Neural progenitor cell (in vitro differentiated cells): ENCODE measurements at regions not wholly inside any gene's neighbourhood (a gene's known extent, or its start where the extent isn't known, plus 50 kb on each side); places are given as distances from the start of the nearest gene placed in this dataset.

Source experiments
- DNase-seq: peaks from one replicate; pipeline ENCODE4 v3.0.0-alpha.2; 2016; ENCODE audit warnings: low spot score
- H2AFZ ChIP-seq: fragments of 200-600 bp; sonication (generic); replicated peaks from 2 replicates; pipeline ENCODE4 v1.6.1; 2016; ENCODE audit warnings: antibody characterized with exemption
- H3F3A ChIP-seq: fragments of 200-600 bp; sonication (generic); 2 replicates; pipeline ENCODE4 v1.6.1; 2016; ENCODE audit warnings: antibody characterized with exemption, low read depth
- H3K27ac ChIP-seq: fragments of 200-600 bp; sonication (generic); 2 replicates; pipeline ENCODE4 v1.5.1; 2016; ENCODE audit warnings: mild to moderate bottlenecking
- H3K27me3 ChIP-seq: fragments of 200-600 bp; sonication (generic); 2 replicates; pipeline ENCODE4 v1.6.1; 2016; ENCODE audit warnings: mild to moderate bottlenecking, moderate library complexity
- H3K36me3 ChIP-seq: fragments of 200-600 bp; sonication (generic); 2 replicates; pipeline ENCODE4 v1.5.1; 2016
- H3K4me1 ChIP-seq: fragments of 200-600 bp; sonication (generic); 2 replicates; pipeline ENCODE4 v1.6.1; 2016; ENCODE audit warnings: mixed run types
- H3K4me2 ChIP-seq: fragments of 200-600 bp; sonication (generic); 2 replicates; pipeline ENCODE4 v1.6.1; 2016
- H3K4me3 ChIP-seq: fragments of 200-600 bp; sonication (generic); 2 replicates; pipeline ENCODE4 v1.5.1; 2016
- H3K79me2 ChIP-seq: fragments of 200-600 bp; sonication (generic); 2 replicates; pipeline ENCODE4 v1.6.1; 2016; ENCODE audit warnings: low read depth
- H3K9ac ChIP-seq: fragments of 200-600 bp; sonication (generic); 2 replicates; pipeline ENCODE4 v1.6.1; 2016
- H3K9me3 ChIP-seq: fragments of 200-600 bp; sonication (generic); 2 replicates; pipeline ENCODE4 v1.5.1; 2016; ENCODE audit warnings: low read depth
- H4K20me1 ChIP-seq: fragments of 200-600 bp; sonication (generic); 2 replicates; pipeline ENCODE4 v1.6.1; 2016; ENCODE audit warnings: low read depth
- H3K27ac Mint-ChIP-seq: 3 replicates; pipeline ENCODE4 v1.8.0; 2021; ENCODE audit warnings: mixed read lengths
- H3K27me3 Mint-ChIP-seq: 2 replicates; pipeline ENCODE4 v1.8.0; 2022; ENCODE audit warnings: low read depth, mild to moderate bottlenecking, inconsistent platforms, moderate library complexity, mixed read lengths; ENCODE audit not compliant: insufficient read depth
- H3K36me3 Mint-ChIP-seq: 3 replicates; pipeline ENCODE4 v1.8.0; 2021; ENCODE audit warnings: mixed read lengths
- H3K4me1 Mint-ChIP-seq: 3 replicates; pipeline ENCODE4 v1.8.0; 2021; ENCODE audit warnings: mixed read lengths
- H3K4me3 Mint-ChIP-seq: 3 replicates; pipeline ENCODE4 v1.8.0; 2021; ENCODE audit warnings: mild to moderate bottlenecking, moderate library complexity, mixed read lengths
- H3K9me3 Mint-ChIP-seq: 3 replicates; pipeline ENCODE4 v1.8.0; 2020; ENCODE audit warnings: mixed read lengths
- CTCF ChIP-seq: fragments of 200-600 bp; sonication (generic); IDR thresholded peaks from 2 replicates; pipeline ENCODE4 v1.5.1; 2017; ENCODE audit warnings: antibody characterized with exemption, mild to moderate bottlenecking
- EZH2 ChIP-seq: fragments of 200-600 bp; sonication (generic); IDR thresholded peaks from 2 replicates; pipeline ENCODE4 v1.6.1; 2017; ENCODE audit warnings: antibody characterized with exemption, mild to moderate bottlenecking, moderate library complexity
- EZH2phosphoT487 ChIP-seq: fragments of 200-600 bp; sonication (generic); IDR thresholded peaks from 2 replicates; pipeline ENCODE4 v1.6.1; 2017; ENCODE audit warnings: antibody characterized with exemption

GRCh38 chr17:57197466-57198071 is 58.8 kb upstream of the MSI2 start:
- no peaks in the 10 kb centered on the region for H3K36me3 ChIP-seq
- H3K9ac ChIP-seq: no peak overlapping the region
- H3K27me3 Mint-ChIP-seq: peaks cover 2% of the 10 kb centered on the region
- no peaks in the 10 kb centered on the region for H3K79me2 ChIP-seq
- H3K4me1 ChIP-seq: no peaks in the 10 kb centered on the region
- no peak overlapping the region for H3K27ac ChIP-seq
- no peaks in the 10 kb centered on the region for H3F3A ChIP-seq
- TF ChIP-seq EZH2phosphoT487 (no peak), EZH2 (no peak), CTCF (no peak)
- H3K27ac Mint-ChIP-seq: no peak overlapping the region
- no peaks in the 10 kb centered on the region for H3K9me3 ChIP-seq
- no peaks in the 10 kb centered on the region for H3K4me1 Mint-ChIP-seq
- H3K4me3 Mint-ChIP-seq: no peak overlapping the region
- H2AFZ ChIP-seq: no peak overlapping the region
- H3K36me3 Mint-ChIP-seq: no peaks in the 10 kb centered on the region
- H3K27me3 ChIP-seq: no peaks in the 10 kb centered on the region
- H3K9me3 Mint-ChIP-seq: peaks cover 11% of the 10 kb centered on the region
- H3K4me3 ChIP-seq: no peak overlapping the region
- DNase-seq: no peak
- H4K20me1 ChIP-seq: no peaks in the 10 kb centered on the region
- H3K4me2 ChIP-seq: no peak overlapping the region

GRCh38 chr17:57201481-57201880 is 54.8 kb upstream of the MSI2 start:
- H3K36me3 Mint-ChIP-seq: no peaks in the 10 kb centered on the region

GRCh38 chr17:57203040-57203439 is 53.3 kb upstream of the MSI2 start:
- Histone ChIP-seq H2AFZ (no peak overlapping the region), H3K4me3 (no peak overlapping the region), H3K36me3 (no peaks in the 10 kb centered on the region), H3K9me3 (no peaks in the 10 kb centered on the region), H3K4me1 (no peaks in the 10 kb centered on the region), H3K79me2 (no peaks in the 10 kb centered on the region), H3K4me2 (no peak overlapping the region), H3K27ac (no peak overlapping the region), H3F3A (no peaks in the 10 kb centered on the region), H4K20me1 (no peaks in the 10 kb centered on the region), H3K9ac (no peak overlapping the region), H3K27me3 (no peaks in the 10 kb centered on the region)
- Mint-ChIP-seq H3K9me3 (peaks cover 10% of the 10 kb centered on the region), H3K27me3 (peaks cover 2% of the 10 kb centered on the region), H3K27ac (no peak overlapping the region), H3K36me3 (no peaks in the 10 kb centered on the region), H3K4me3 (no peak overlapping the region), H3K4me1 (peaks cover 2% of the 10 kb centered on the region)
- TF ChIP-seq EZH2phosphoT487 (no peak), CTCF (no peak), EZH2 (no peak)
- no peak for DNase-seq

More at GRCh38 chr17:57201481-57201880, 54.8 kb upstream of the MSI2 start:
- H3K79me2 ChIP-seq: no peaks in the 10 kb centered on the region
- no peak overlapping the region for H3K4me3 Mint-ChIP-seq
- H3K4me1 Mint-ChIP-seq: peaks cover 2% of the 10 kb centered on the region
- H3K4me3 ChIP-seq: no peak overlapping the region
- no peak overlapping the region for H2AFZ ChIP-seq
- H3K9me3 ChIP-seq: no peaks in the 10 kb centered on the region
- no peaks in the 10 kb centered on the region for H4K20me1 ChIP-seq
- H3K36me3 ChIP-seq: no peaks in the 10 kb centered on the region
- no peak overlapping the region for H3K9ac ChIP-seq
- H3K27ac Mint-ChIP-seq: no peak overlapping the region
- no peaks in the 10 kb centered on the region for H3K4me1 ChIP-seq
- H3K9me3 Mint-ChIP-seq: no peaks in the 10 kb centered on the region
- no peaks in the 10 kb centered on the region for H3K27me3 ChIP-seq
- H3F3A ChIP-seq: no peaks in the 10 kb centered on the region
- H3K27me3 Mint-ChIP-seq: peaks cover 2% of the 10 kb centered on the region
- TF ChIP-seq CTCF (no peak), EZH2 (no peak), EZH2phosphoT487 (no peak)
- H3K4me2 ChIP-seq: no peak overlapping the region
- no peak for DNase-seq
- no peak overlapping the region for H3K27ac ChIP-seq
